ENCODE measurements at regions not wholly inside any gene's neighbourhood (a gene's known extent, or its start where the extent isn't known, plus 50 kb on each side); places are given as distances from the start of the nearest gene placed in this dataset.

- no peak for DNase-seq (ENCODE audit: low read depth, low spot score)
Observed at GRCh38 chr6:133583907-133584427, 304.9 kb upstream of the TCF21 start.

- DNase-seq (ENCODE audit: low read depth, low spot score) = no peak
Observed at GRCh38 chr6:133584823-133585222, 304.1 kb upstream of the TCF21 start.

- DNase-seq (ENCODE audit: low read depth, low spot score) = no peak
Observed at GRCh38 chr6:133585978-133586377, 302.9 kb upstream of the TCF21 start.

DNA sequence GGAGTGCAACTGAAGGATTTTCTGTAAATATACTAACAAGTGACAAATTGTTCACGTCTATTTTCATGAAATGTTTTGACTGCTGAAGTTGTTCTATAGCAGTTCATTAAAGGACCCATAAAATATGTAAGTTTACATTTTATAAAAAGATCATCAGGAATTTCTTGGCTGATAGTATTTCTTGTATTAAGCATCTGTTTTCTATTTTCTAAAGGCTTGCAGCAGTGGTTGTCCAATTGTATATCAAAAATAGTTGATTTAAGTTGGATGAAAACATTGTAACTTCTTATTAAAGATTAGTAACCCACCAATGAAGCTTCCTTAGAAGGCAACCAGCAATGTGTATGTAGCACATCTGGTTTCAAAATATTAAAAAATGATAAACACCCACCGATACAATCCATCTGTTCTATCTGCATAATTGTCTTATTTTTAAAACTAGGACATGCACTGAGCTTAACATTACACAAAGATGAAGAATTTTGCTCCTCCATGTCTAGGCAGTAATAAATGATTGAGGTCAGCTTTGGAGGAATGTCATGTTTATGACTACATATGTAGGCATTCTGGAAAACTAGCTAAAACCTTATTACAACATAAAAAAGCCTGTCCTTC, 301.3 kb upstream of the TCF21 start:
- no peak for DNase-seq (ENCODE audit: low read depth, low spot score)

DNA sequence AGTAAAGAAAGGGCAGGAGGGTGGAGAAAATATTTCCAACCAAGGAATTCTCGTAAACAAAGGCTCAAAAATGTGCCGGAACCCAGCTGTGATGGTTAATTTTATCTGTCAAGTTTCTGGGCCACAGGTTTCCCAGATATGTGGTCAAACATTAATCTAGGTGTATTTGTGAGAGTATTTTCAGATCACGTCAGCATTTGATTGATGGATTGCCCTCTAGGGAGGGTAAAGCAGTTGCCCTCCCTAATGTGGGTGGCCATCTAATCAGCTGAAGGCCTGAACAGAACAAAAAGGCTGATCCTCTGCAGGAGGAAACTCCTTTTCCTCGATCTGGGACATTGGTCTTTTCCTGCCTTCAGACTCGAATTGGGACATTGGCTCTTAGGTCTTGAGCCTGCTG, 298.7 kb upstream of the TCF21 start:
- no peak for DNase-seq (ENCODE audit: low read depth, low spot score)

DNA sequence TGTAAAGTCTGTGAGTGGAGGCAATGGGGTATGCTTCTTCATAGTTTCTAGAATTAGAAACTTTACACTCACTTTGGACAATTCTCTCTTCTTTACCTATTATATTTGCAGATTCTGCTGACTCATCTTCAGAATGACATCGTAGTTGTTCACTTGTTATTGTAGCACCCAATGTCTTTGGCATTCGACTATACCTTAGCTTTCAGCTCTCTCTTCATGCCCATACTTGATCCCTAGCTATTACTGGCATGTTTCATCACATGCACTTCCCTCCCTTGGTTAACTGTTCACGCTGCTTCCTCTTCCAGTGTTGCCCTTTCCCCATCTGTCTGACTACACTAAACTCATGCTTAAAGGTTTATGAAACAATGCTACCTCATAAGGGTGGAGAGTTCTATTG, 298.1 kb upstream of the TCF21 start:
- no peak for DNase-seq (ENCODE audit: low read depth, low spot score)

DNA sequence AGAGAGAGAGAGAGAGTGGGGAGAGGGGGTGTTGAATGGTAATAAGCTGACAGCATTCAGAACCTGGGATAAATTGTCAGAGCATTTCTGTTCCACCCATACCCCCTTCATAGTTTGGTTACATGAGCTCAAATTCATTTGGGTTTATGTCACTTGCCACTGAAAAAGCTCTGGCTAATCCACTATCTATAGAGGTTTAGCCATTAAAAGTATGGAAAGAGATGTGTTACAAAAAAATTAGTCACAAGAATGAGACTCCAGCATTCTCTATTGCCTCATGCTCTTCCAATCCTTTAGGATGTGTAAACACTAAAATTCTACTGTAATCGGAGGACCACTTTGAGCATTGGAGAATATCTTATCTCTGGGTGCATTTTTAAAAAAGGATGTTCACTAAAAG, 297.6 kb upstream of the TCF21 start:
- DNase-seq (ENCODE audit: low read depth, low spot score) = no peak

GRCh38 chr6:133594652-133595110, 294.2 kb upstream of the TCF21 start:
- no peak for DNase-seq (ENCODE audit: low read depth, low spot score)

DNA sequence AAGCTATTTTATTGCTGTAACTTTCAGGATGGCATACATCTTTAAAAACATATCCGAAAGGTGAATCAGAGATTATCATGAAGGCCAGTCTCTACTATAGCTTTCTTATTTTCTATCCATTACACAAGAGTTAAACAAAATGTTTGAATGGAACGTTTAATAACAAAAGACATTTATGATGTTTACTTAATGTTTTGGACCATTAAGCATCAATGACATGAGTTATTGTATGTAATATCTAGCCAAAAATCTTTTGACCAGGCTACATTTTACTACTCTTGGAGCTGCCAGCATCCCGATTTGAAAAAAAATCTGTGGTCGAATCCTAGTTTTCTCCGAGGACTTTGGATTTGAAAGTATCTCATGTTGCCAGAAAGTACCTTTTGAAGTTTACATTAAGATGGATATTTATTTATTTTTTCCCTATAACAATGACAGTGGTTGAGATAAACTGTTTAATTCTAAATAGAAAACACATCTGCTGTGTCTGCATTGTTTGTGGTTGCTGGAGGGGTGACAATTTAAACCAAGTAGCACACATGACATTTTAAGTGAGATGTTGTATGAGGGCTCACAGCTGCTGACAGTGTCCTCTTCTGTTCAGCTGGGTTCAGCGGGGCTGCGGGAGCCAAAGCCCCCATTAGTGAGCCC, 293.7 kb upstream of the TCF21 start:
- DNase-seq (ENCODE audit: low read depth, low spot score) = no peak

- no peak for DNase-seq (ENCODE audit: low read depth, low spot score)
Observed at GRCh38 chr6:133606852-133607251, 282.1 kb upstream of the TCF21 start.

GRCh38 chr6:133608620-133609019, 280.3 kb upstream of the TCF21 start:
- DNase-seq (ENCODE audit: low read depth, low spot score) = no peak

- no peak for DNase-seq (ENCODE audit: low read depth, low spot score)
Observed at GRCh38 chr6:133609415-133610226, 279.3 kb upstream of the TCF21 start.

GRCh38 chr6:133610227-133610840, 278.6 kb upstream of the TCF21 start:
- no peak for DNase-seq (ENCODE audit: low read depth, low spot score)

- DNase-seq (ENCODE audit: low read depth, low spot score) = no peak
Observed at GRCh38 chr6:133610971-133611370, 277.9 kb upstream of the TCF21 start.

DNA sequence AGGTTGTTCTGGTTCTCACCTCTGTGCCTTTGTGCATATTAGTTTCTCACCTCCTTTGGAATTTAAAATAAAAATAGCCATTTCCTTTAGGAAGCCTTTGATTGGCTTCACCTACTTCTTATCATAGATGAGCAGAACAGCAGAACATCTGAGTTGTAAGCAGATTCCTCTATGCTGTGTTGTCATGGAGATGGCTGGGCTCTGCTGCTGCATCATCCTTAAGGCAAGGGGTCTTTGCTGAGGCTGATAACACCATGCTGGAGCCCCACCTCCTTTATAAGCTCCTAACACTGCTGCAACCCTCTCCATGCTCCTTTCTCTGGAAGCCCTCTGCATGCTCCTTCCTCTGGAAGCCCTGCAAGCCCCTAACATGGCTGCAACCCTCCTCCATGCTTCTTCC, 276.5 kb upstream of the TCF21 start:
- DNase-seq (ENCODE audit: low read depth, low spot score) = no peak

GRCh38 chr6:133613211-133613610, 275.7 kb upstream of the TCF21 start:
- DNase-seq (ENCODE audit: low read depth, low spot score) = no peak

- DNase-seq (ENCODE audit: low read depth, low spot score) = no peak
Observed at GRCh38 chr6:133621751-133622150, 267.2 kb upstream of the TCF21 start.

DNA sequence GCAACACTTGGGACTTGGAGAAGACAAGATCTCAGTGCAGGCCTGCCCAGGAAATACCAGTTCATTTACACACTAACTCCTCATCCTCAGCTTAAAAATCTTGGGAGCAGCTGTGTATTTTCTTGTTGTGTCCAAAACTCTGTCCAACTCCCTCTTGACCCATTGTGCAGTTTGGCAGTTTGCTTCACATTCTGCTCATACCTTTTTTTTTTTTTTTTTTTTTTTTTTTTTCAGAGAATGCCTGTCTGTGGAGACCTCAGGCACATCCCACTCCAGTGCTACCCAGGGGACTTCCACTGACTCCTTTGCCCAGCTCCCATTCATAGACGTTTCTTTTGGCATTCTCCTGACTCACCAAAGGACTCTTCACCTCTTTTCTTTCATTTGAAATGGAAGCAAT, 265.8 kb upstream of the TCF21 start:
- DNase-seq (ENCODE audit: low read depth, low spot score) = no peak

- DNase-seq (ENCODE audit: low read depth, low spot score) = no peak
Observed at GRCh38 chr6:133623621-133624020, 265.3 kb upstream of the TCF21 start.

- DNase-seq (ENCODE audit: low read depth, low spot score) = no peak
Observed at GRCh38 chr6:133626096-133626666, 262.7 kb upstream of the TCF21 start.

- DNase-seq (ENCODE audit: low read depth, low spot score) = no peak
Observed at GRCh38 chr6:133629970-133630369, 258.9 kb upstream of the TCF21 start.

GRCh38 chr6:133630651-133631050, 258.3 kb upstream of the TCF21 start:
- DNase-seq (ENCODE audit: low read depth, low spot score) = no peak
